HepG2 (cell line): ENCODE measurements at regions not wholly inside any gene's neighbourhood (a gene's known extent, or its start where the extent isn't known, plus 50 kb on each side); places are given as distances from the start of the nearest gene placed in this dataset.

Experiments
- ATAC-seq: fragments of 200-7000 bp; cut with Tn5 transposase; 3 replicates; pipeline ENCODE4 v1.9.1; 2020; ENCODE audit warnings: mild to moderate bottlenecking, moderate library complexity
- BruUV-seq: library from RNA; stranded (reverse); fragments of 400-500 nt; replicated peaks from 2 replicates; lab custom pipeline; 2021; lab: Mats Ljungman, UMichigan
- CTCF ChIA-PET: fragments of 300-600 bp; formaldehyde crosslinking; extraction: SDS; loops from one replicate; lab custom pipeline; 2021; ENCODE audit warnings: low total read pairs, inconsistent platforms, low intra/inter-chr PET ratio; lab: Yijun Ruan, JAX
- POLR2A ChIA-PET: fragments of 350-600 bp; sonication (Branson Sonifier 250); formaldehyde crosslinking; loops from one replicate; lab custom pipeline; 2020; ENCODE audit warnings: antibody characterized with exemption, inconsistent platforms; lab: Yijun Ruan, JAX
- DNase-seq: peaks from one replicate; pipeline ENCODE4 v3.0.0-alpha.2; 2015; ENCODE audit warnings: low spot score
- FAIRE-seq: peaks from 3 replicates; lab custom pipeline; 2011; peaks lifted over from hg19 to GRCh38; lab: Jason Lieb, UNC
- H2AFZ ChIP-seq: one replicate; pipeline ENCODE4 v1.6.1; 2011; ENCODE audit warnings: low read length, inconsistent platforms
- H3K27ac ChIP-seq: fragments of 300-600 bp; 3 replicates; pipeline ENCODE4 v1.8.0; 2011; ENCODE audit warnings: mixed run types, mild to moderate bottlenecking, mixed read lengths, low read length, inconsistent platforms; ENCODE audit not compliant: insufficient read depth; ENCODE audit errors: extremely low read length
- H3K27me3 ChIP-seq, 2 experiments: fragments of 200-600 bp in 1 of 2; 2 replicates in 1 of 2; 3 replicates in 1 of 2; pipeline versions ENCODE4 v1.6.0 to v1.8.0; 2011; ENCODE audit warnings: low read length in 2 of 2, mild to moderate bottlenecking in 2 of 2, moderate library complexity in 2 of 2, inconsistent platforms in 1 of 2; ENCODE audit not compliant: insufficient read depth in 2 of 2, control insufficient read depth in 1 of 2
- H3K36me3 ChIP-seq, 2 experiments: fragments of 200-600 bp in 1 of 2; replicated peaks in 1 of 2; 2 replicates in 1 of 2; 3 replicates in 1 of 2; pipeline versions ENCODE4 v1.5.1 to v1.8.0; 2011; ENCODE audit warnings: low read length in 2 of 2, inconsistent platforms in 1 of 2; ENCODE audit not compliant: insufficient read depth in 2 of 2, control insufficient read depth in 1 of 2
- H3K4me1 ChIP-seq: 2 replicates; pipeline ENCODE4 v1.5.1; 2012; ENCODE audit warnings: low read length, inconsistent platforms; ENCODE audit not compliant: insufficient read depth
- H3K4me2 ChIP-seq: 2 replicates; pipeline ENCODE4 v1.6.0; 2011; ENCODE audit warnings: low read depth, low read length, inconsistent platforms
- H3K4me3 ChIP-seq, 3 experiments: fragments of 200-600 bp in 1 of 3; sonication (generic), shearing (Covaris generic) in 1 of 3; replicated peaks in 1 of 3; 2 replicates each; pipeline ENCODE4 v1.5.1; 2011 to 2016; ENCODE audit warnings: low read length in 3 of 3, inconsistent platforms in 2 of 3, low read depth in 2 of 3, mild to moderate bottlenecking in 2 of 3, control low read depth in 1 of 3, mixed read lengths in 1 of 3; ENCODE audit not compliant: insufficient read depth in 1 of 3
- H3K79me2 ChIP-seq: one replicate; pipeline ENCODE4 v1.6.1; 2011; ENCODE audit warnings: low read length, inconsistent platforms; ENCODE audit not compliant: insufficient read depth
- H3K9ac ChIP-seq: 2 replicates; pipeline ENCODE4 v1.6.0; 2011; ENCODE audit warnings: mild to moderate bottlenecking, low read depth, low read length, inconsistent platforms; ENCODE audit not compliant: insufficient read depth
- H3K9me3 ChIP-seq: 2 replicates; pipeline ENCODE4 v1.5.1; 2012; ENCODE audit warnings: mild to moderate bottlenecking, low read length
- H4K20me1 ChIP-seq: 2 replicates; pipeline ENCODE4 v1.6.0; 2011; ENCODE audit warnings: inconsistent platforms, mild to moderate bottlenecking, low read length, moderate library complexity; ENCODE audit not compliant: insufficient read depth
- CREB3 ChIP-seq: sonication (generic); formaldehyde crosslinking; IDR thresholded peaks from 2 replicates; pipeline ENCODE4 v1.5.0; 2020; ENCODE audit warnings: missing genetic modification reagents
- KLF11 ChIP-seq: IDR thresholded peaks from 2 replicates; pipeline ENCODE4 v1.6.1; 2016; ENCODE audit warnings: missing compliant biosample characterization
- MAZ ChIP-seq, 2 experiments: sonication (generic) in 1 of 2; formaldehyde crosslinking in 1 of 2; IDR thresholded peaks; 2 replicates each; pipeline versions ENCODE4 v1.5.0 to v1.6.1; 2012 to 2020; ENCODE audit warnings: low read depth in 2 of 2, mild to moderate bottlenecking in 2 of 2, borderline replicate concordance in 1 of 2, improper control_type of control experiment in 1 of 2, low read length in 1 of 2, missing genetic modification reagents in 1 of 2, moderate library complexity in 1 of 2
- MTA1 ChIP-seq: sonication (generic); formaldehyde crosslinking; IDR thresholded peaks from 2 replicates; pipeline ENCODE4 v1.4.0; 2020; ENCODE audit warnings: missing genetic modification reagents, mild to moderate bottlenecking, borderline replicate concordance
- NFIC ChIP-seq: IDR thresholded peaks from 2 replicates; pipeline ENCODE4 v1.6.1; 2012; ENCODE audit warnings: mild to moderate bottlenecking, low read length, inconsistent platforms
- POLR2AphosphoS2 ChIP-seq: IDR thresholded peaks from 2 replicates; pipeline ENCODE4 v1.6.1; 2011; ENCODE audit warnings: low read depth, low read length, improper control_type of control experiment
- POLR2G ChIP-seq: fragments of 200-400 bp; formaldehyde crosslinking; IDR thresholded peaks from 2 replicates; pipeline ENCODE4 v1.6.1; 2018; ENCODE audit warnings: mild to moderate bottlenecking, low read depth, low read length, moderate library complexity
- SIN3A ChIP-seq: IDR thresholded peaks from 2 replicates; pipeline ENCODE4 v1.6.1; 2011; ENCODE audit warnings: low read depth, mild to moderate bottlenecking, control low read depth, low read length, borderline replicate concordance
- TAF15 ChIP-seq: fragments of 200-400 bp; formaldehyde crosslinking; IDR thresholded peaks from one replicate; pipeline ENCODE4 v1.6.1; 2018; ENCODE audit warnings: mild to moderate bottlenecking, low read depth, low read length; ENCODE audit not compliant: poor library complexity, severe bottlenecking
- ZBTB21 ChIP-seq: sonication (generic); formaldehyde crosslinking; IDR thresholded peaks from 2 replicates; pipeline ENCODE4 v1.4.0; 2020; ENCODE audit warnings: missing genetic modification reagents
- ZNF124 ChIP-seq: sonication (generic); formaldehyde crosslinking; IDR thresholded peaks from 2 replicates; pipeline ENCODE4 v1.4.0; 2020; ENCODE audit warnings: missing genetic modification reagents
- ZNF24 ChIP-seq: fragments of 450-650 bp; IDR thresholded peaks from 2 replicates; pipeline ENCODE4 v1.6.1; 2017; ENCODE audit warnings: antibody characterized with exemption, mild to moderate bottlenecking
- ZNF432 ChIP-seq: sonication (generic); formaldehyde crosslinking; IDR thresholded peaks from 2 replicates; pipeline ENCODE4 v1.5.0; 2020; ENCODE audit warnings: missing genetic modification reagents, mild to moderate bottlenecking, borderline replicate concordance
- ZNF652 ChIP-seq: IDR thresholded peaks from 2 replicates; pipeline ENCODE4 v1.6.1; 2016; ENCODE audit warnings: low read depth, borderline replicate concordance
- WGBS: methylation state at CpG from one replicate; pipeline ENCODE4 v1.1.6; 2017; ENCODE audit warnings: low lambda C conversion rate; 5-methylcytosine and 5-hydroxymethylcytosine counted together
- in situ Hi-C: cut with HindIII; loops from 2 replicates; pipeline ENCODE4 v1.10.0; 2017; ENCODE audit warnings: low pct_unique_long_range_greater_than_20kb; ENCODE audit not compliant: extremely low pct_ligation_motif_present
- intact Hi-C: fragments of 100-400 bp; cut with micrococcal nuclease; formaldehyde crosslinking; loops from one replicate; pipeline ENCODE4 v1.10.0; 2022; ENCODE audit not compliant: unreplicated experiment

- TF ChIP-seq ZNF432 (CRISPR knock-in tag) (no peak), POLR2G (no peak)
- Histone ChIP-seq H3K4me1 (peaks cover 13% of the 10 kb centered on the region), H4K20me1 (no peaks in the 10 kb centered on the region), H3K4me2 (no peak overlapping the region), H3K27ac (no peak overlapping the region), H3K36me3 (no peaks in the 10 kb centered on the region), H3K9me3 (no peaks in the 10 kb centered on the region), H2AFZ (no peak overlapping the region), H3K27me3 (no peaks in the 10 kb centered on the region), H3K9ac (no peak overlapping the region), H3K79me2 (no peaks in the 10 kb centered on the region), H3K4me3 (no peak overlapping the region)
- FAIRE-seq = no peak
- CTCF ChIA-PET = no interaction called here
- POLR2A ChIA-PET = no interaction called here
- in situ Hi-C loops = no loop called here
- intact Hi-C loops = no loop called here
- DNase-seq = no peak
- no peak for ATAC-seq
- no TSS peak for BruUV-seq
- 0% methylated on average over 2 of the region's 3 CpGs for WGBS
Measured at GRCh38 chr4:24666316-24666715, 82.0 kb upstream of the DHX15 start.

- H2AFZ ChIP-seq = no peak overlapping the region
- DNase-seq (no peak), ATAC-seq (no peak)
- H3K4me3 ChIP-seq = no peak overlapping the region
- no TSS peak for BruUV-seq
- H3K36me3 ChIP-seq = no peaks in the 10 kb centered on the region
- POLR2A ChIA-PET = no interaction called here
- no peak overlapping the region for H3K9ac ChIP-seq
- H3K9me3 ChIP-seq = no peaks in the 10 kb centered on the region
- no peak overlapping the region for H3K27ac ChIP-seq
- H3K4me2 ChIP-seq = no peak overlapping the region
- no peaks in the 10 kb centered on the region for H3K27me3 ChIP-seq
- no peaks in the 10 kb centered on the region for H4K20me1 ChIP-seq
- H3K79me2 ChIP-seq = no peaks in the 10 kb centered on the region
- in situ Hi-C loops = no loop called here
- CTCF ChIA-PET = no interaction called here
- TF ChIP-seq ZBTB21 (CRISPR knock-in tag) (no peak), MAZ (IDR thresholded peaks at IDR 0.05; ENCODE audit: borderline replicate concordance, low read depth, low read length) (no peak), MAZ (CRISPR knock-in tag; IDR thresholded peaks at IDR 0.05; ENCODE audit: low read depth) (no peak), TAF15 (no peak), POLR2AphosphoS2 (no peak), NFIC (no peak), CREB3 (no peak), ZNF124 (CRISPR knock-in tag) (no peak), ZNF652 (CRISPR knock-in tag) (no peak), SIN3A (no peak), MTA1 (CRISPR knock-in tag) (no peak), ZNF24 (no peak), KLF11 (CRISPR knock-in tag) (no peak)
- TF ChIP-seq, all 625 proteins: peak for 0
- no peak for FAIRE-seq
- intact Hi-C loops = no loop called here
- 23% methylated on average over 5 of the region's 5 CpGs for WGBS
- H3K4me1 ChIP-seq = peaks cover 11% of the 10 kb centered on the region
Measured at GRCh38 chr4:24666816-24667477, 82.6 kb upstream of the DHX15 start.
